ENCODE measurements at regions not wholly inside any gene's neighbourhood (a gene's known extent, or its start where the extent isn't known, plus 50 kb on each side); places are given as distances from the start of the nearest gene placed in this dataset.
"Not testable (repeated sequence)": the region's sequence is repeated elsewhere in the genome, so short reads cannot be mapped to it uniquely, and the experiment has no call there.

- DNase-seq, result no peak
Observed at GRCh38 chr1:164456272-164456671, 102.7 kb upstream of the PBX1 start.

- not testable (repeated sequence) for DNase-seq
Observed at GRCh38 chr1:164459176-164459575, 99.8 kb upstream of the PBX1 start.

GRCh38 chr1:164466001-164466421, 93.0 kb upstream of the PBX1 start:
- no peak for DNase-seq

- no peak for DNase-seq
Observed at GRCh38 chr1:164466429-164466828, 92.6 kb upstream of the PBX1 start.

- DNase-seq, result no peak
Observed at GRCh38 chr1:164470996-164471395, 88.0 kb upstream of the PBX1 start.

GRCh38 chr1:164472841-164473240, 86.1 kb upstream of the PBX1 start:
- DNase-seq, result no peak

- no peak for DNase-seq
Observed at GRCh38 chr1:164473544-164473943, 85.4 kb upstream of the PBX1 start.

DNA sequence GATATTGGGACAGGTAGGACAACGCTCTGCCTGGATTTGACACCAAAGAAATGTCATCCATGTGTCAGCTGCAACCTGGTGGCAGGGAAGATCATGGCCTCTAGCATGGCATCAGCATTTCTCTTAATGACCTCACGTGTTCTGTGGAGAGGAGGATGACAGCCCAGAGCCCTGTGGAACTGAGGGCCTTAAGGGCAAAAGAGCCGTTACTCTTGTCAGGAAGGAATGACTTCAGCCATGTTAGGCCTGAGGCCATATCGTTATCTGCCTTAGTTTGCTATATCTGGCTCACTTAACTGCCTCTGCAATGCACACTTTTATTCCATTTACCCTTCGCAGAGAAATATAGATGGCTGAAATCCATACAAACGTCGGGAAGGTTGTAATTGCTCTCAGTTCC, 83.2 kb upstream of the PBX1 start:
- no peak for DNase-seq

DNA sequence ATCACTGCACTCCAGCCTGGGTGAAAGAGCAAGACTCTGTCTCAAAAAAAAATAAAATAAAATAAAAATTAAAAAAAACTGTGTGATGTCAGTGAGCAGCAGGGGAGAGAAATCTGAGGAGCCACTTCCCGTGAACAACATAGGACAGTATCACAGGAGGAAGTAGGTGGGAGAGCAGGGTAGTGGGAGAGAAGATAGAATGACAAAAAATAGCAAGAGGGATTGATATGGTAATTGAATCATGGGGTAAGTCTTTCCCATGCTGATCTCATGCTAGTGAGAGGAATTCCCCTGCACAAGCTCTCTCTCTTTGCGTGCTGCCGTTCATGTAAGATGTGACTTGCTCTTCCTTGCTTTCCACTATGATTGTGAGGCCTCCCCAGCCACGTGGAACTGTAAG, 81.6 kb upstream of the PBX1 start:
- no peak for DNase-seq

DNA sequence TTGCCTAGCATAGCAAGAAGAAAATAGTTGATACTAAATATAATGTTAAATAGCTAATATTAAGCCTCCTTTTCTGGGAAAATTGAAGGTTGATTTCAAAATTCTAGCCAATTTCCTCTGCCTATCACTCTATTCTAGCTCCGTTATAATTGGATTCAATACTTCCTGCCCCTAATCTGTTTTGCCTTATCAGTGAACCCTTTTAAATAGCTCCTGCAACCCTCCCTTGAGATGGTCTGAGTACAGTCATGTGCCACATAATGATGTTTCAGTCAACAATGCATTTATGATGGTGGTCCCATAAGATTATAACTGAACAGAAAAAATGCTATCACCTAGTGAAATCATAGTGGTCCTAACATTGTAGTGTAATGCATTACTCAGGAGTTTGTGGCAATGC, 79.7 kb upstream of the PBX1 start:
- DNase-seq, result no peak

DNA sequence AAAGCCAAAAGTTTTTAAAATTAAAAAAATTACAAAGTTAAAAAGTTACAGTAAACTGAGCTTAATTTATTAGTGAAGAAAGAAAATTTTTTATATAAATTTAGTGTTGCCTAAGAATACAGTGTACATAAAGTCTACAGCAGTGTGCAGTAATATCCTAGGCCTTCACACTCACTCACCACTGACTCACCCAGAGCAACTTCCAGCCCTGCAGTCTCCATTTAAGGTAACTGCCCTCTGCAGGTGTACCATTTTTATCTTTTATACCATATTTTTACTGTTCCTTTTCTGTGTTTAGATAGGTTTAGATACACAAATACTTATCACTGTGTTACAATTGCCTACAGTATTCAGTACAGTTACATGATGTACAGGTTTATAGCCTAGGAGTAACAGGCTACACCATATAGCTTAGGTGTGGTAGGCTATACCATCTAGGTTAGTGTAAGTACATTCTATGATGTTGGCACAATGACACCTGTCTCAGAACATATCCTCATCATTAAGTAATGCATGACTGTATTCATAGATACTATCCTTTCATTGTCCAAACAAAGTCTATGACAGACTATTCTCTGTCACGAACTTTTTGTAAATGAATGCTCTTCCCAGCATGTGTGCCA, 78.6 kb upstream of the PBX1 start:
- no peak for DNase-seq

DNA sequence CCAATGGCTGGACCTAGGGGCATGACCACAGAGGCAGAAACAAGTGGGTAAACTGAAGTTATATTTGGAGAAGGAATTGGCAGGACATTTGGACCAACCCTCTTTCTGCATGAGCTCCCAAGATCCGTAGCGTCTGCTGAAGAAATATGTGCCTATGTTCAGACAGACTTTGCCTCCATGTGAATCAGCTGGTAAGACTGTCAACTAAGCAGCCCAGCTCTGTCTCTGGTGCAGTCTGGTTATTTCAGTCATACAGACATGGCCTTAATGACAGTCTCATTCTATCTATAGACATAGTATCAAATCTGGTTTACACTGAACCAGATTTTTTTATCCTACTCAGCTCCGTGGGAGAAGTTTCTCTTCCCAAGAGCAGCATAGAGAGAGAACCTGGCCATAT, 63.1 kb upstream of the PBX1 start:
- DNase-seq, result no peak

DNA sequence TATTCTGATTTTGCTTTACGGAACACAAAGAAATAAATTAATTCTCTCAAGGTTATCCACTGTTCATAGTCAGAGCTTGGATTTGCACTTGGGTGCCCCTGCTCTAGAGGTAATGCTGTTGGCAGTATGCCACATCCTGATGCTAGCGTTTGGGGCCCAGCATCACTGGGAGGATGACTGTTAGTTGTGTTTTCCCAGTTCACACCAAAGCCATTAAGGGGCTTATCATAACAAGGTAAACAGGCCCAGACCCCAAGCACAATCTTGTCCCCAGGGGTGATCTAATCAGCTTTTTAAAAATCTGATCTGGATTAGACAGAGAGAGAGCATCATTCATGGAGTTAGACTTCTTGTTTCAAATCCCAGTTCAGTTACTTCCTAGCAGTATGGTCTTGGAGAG, 60.2 kb upstream of the PBX1 start:
- DNase-seq, result no peak

DNA sequence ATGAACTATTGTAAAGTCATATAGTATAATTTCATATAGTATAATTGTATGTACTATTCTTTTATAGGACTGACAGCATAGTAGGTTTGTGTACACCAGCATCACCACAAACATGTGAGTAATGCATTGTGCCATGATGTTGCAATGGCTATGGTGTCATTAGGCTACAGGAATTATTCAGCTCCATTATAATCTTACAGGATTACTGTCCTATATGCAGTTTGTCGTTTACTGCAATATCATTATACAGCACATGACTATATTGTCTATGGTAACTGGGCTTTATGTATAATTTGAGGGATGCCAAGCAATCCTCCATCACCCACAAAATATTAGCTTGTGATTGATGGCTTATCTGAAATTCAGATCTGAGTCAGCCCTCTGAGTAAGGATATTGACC, 54.2 kb upstream of the PBX1 start:
- DNase-seq, result no peak

Measured in fibroblast of skin of scalp (primary cell).